CD4-positive, alpha-beta T cell (primary cell): ENCODE measurements at regions not wholly inside any gene's neighbourhood (a gene's known extent, or its start where the extent isn't known, plus 50 kb on each side); places are given as distances from the start of the nearest gene placed in this dataset.

Experiments
- ATAC-seq: fragments of 200-7000 bp; cut with Tn5 transposase; one replicate; pipeline ENCODE4 v1.10.0; 2022; ENCODE audit warnings: mild to moderate bottlenecking; ENCODE audit not compliant: poor library complexity
- CTCF ChIA-PET: fragments of 350-600 bp; sonication (Branson Sonifier 250); formaldehyde crosslinking; loops from one replicate; lab custom pipeline; 2021; ENCODE audit warnings: antibody characterized with exemption, inconsistent platforms; lab: Charles Lee
- POLR2A ChIA-PET: fragments of 350-600 bp; sonication (Branson Sonifier 250); formaldehyde crosslinking; loops from one replicate; lab custom pipeline; 2021; ENCODE audit warnings: antibody characterized with exemption, inconsistent platforms; lab: Charles Lee
- DNase-seq, 14 experiments: peaks; one replicate each; pipeline ENCODE4 v3.0.0-alpha.2; 2013 to 2020; ENCODE audit warnings: mixed read lengths in 2 of 14
- H3K27ac ChIP-seq, 2 donors: one replicate each; pipeline versions ENCODE4 v1.5.1 to v1.7.0; 2013; ENCODE audit warnings: low read length in 2 of 2, low read depth in 1 of 2, mild to moderate bottlenecking in 1 of 2
- H3K27me3 ChIP-seq, 2 experiments: 1 replicate in 1 of 2; 2 replicates in 1 of 2; pipeline versions ENCODE4 v1.6.1 to v1.7.0; 2013; ENCODE audit warnings: low read length in 2 of 2, control low read depth in 1 of 2, mild to moderate bottlenecking in 1 of 2, moderate library complexity in 1 of 2; ENCODE audit not compliant: insufficient read depth in 2 of 2, control insufficient read depth in 1 of 2
- H3K36me3 ChIP-seq: one replicate; pipeline ENCODE4 v1.6.1; 2013; ENCODE audit warnings: low read length, control low read depth; ENCODE audit not compliant: insufficient read depth
- H3K4me1 ChIP-seq: one replicate; pipeline ENCODE4 v1.6.1; 2013; ENCODE audit warnings: low read length, control low read depth; ENCODE audit not compliant: insufficient read depth
- H3K4me3 ChIP-seq: one replicate; pipeline ENCODE4 v1.5.1; 2013; ENCODE audit warnings: mild to moderate bottlenecking, low read length, moderate library complexity
- H3K9me3 ChIP-seq, 2 experiments: 1 replicate in 1 of 2; 2 replicates in 1 of 2; pipeline versions ENCODE4 v1.6.1 to v1.7.0; 2013; ENCODE audit warnings: low read length in 2 of 2, mild to moderate bottlenecking in 2 of 2, control low read depth in 1 of 2, moderate library complexity in 1 of 2; ENCODE audit not compliant: control insufficient read depth in 1 of 2, insufficient read depth in 1 of 2
- H3K27ac Mint-ChIP-seq: one replicate; pipeline ENCODE4 v1.8.0; 2020; ENCODE audit warnings: mixed read lengths
- H3K27me3 Mint-ChIP-seq: one replicate; pipeline ENCODE4 v1.8.0; 2021; ENCODE audit warnings: mixed read lengths
- H3K36me3 Mint-ChIP-seq: one replicate; pipeline ENCODE4 v1.8.0; 2021; ENCODE audit warnings: low read depth, mixed read lengths
- H3K4me1 Mint-ChIP-seq: one replicate; pipeline ENCODE4 v1.8.0; 2021; ENCODE audit warnings: low read depth, mixed read lengths
- H3K4me3 Mint-ChIP-seq: one replicate; pipeline ENCODE4 v1.8.0; 2020; ENCODE audit warnings: mild to moderate bottlenecking, mixed read lengths
- H3K9me3 Mint-ChIP-seq: one replicate; pipeline ENCODE4 v1.8.0; 2020; ENCODE audit warnings: mixed read lengths
- intact Hi-C, 2 experiments: fragments of 100-400 bp; cut with DNase I in 1 of 2; cut with micrococcal nuclease in 1 of 2; formaldehyde crosslinking; loops; one replicate each; pipeline versions ENCODE4 v1.15.1 to v1.9.0; 2023 to 2025; cut with DNase I, micrococcal nuclease
- TF ChIP-seq, protein P1 (sequence below): fragments of 200-600 bp; IDR thresholded peaks from one replicate; pipeline ENCODE4 v1.8.0; 2022; ENCODE audit warnings: antibody characterized with exemption, mild to moderate bottlenecking

DNA sequence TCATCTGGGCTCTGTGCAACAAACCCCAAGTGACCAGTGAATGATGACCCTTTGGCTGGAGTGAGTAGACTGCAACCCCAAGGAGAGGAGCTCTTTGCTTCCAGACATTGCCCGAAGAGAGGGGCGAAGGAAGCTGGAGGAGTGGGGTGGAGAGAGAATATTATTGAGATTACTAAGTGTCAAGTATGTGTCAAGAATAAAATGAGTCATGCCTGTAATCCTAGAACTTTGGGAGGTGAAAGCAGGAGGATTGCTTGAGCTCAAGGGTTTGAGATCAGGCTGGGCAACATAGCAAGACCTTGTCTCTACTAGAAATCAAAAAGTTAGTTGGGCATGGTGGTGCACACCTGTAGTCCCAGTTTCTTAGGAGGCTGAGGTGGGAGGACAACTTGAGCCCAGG, 142.0 kb upstream of the CCL2 start:
- no peak overlapping the region for H3K4me3 ChIP-seq
- H3K27me3 Mint-ChIP-seq, result peaks cover 59% of the 10 kb centered on the region
- CTCF ChIA-PET, result no interaction called here
- no peak overlapping the region for H3K27ac ChIP-seq
- H3K36me3 ChIP-seq, result no peaks in the 10 kb centered on the region
- no peaks in the 10 kb centered on the region for H3K9me3 Mint-ChIP-seq
- POLR2A ChIA-PET, result no interaction called here
- no peaks in the 10 kb centered on the region for H3K36me3 Mint-ChIP-seq
- no peak overlapping the region for H3K4me3 Mint-ChIP-seq
- H3K27me3 ChIP-seq, result peaks cover 5 to 16% of the 10 kb centered on the region in 2 experiments
- H3K27ac Mint-ChIP-seq, result no peak overlapping the region
- ATAC-seq, result no peak
- H3K4me1 Mint-ChIP-seq, result no peaks in the 10 kb centered on the region
- DNase-seq, result no peak
- H3K9me3 ChIP-seq, result peaks cover 0 to 4% of the 10 kb centered on the region in 2 experiments
- H3K4me1 ChIP-seq, result no peaks in the 10 kb centered on the region
- TF ChIP-seq, protein P1, sequence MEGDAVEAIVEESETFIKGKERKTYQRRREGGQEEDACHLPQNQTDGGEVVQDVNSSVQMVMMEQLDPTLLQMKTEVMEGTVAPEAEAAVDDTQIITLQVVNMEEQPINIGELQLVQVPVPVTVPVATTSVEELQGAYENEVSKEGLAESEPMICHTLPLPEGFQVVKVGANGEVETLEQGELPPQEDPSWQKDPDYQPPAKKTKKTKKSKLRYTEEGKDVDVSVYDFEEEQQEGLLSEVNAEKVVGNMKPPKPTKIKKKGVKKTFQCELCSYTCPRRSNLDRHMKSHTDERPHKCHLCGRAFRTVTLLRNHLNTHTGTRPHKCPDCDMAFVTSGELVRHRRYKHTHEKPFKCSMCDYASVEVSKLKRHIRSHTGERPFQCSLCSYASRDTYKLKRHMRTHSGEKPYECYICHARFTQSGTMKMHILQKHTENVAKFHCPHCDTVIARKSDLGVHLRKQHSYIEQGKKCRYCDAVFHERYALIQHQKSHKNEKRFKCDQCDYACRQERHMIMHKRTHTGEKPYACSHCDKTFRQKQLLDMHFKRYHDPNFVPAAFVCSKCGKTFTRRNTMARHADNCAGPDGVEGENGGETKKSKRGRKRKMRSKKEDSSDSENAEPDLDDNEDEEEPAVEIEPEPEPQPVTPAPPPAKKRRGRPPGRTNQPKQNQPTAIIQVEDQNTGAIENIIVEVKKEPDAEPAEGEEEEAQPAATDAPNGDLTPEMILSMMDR, result no peak
- intact Hi-C loops, result no loop called here

DNA sequence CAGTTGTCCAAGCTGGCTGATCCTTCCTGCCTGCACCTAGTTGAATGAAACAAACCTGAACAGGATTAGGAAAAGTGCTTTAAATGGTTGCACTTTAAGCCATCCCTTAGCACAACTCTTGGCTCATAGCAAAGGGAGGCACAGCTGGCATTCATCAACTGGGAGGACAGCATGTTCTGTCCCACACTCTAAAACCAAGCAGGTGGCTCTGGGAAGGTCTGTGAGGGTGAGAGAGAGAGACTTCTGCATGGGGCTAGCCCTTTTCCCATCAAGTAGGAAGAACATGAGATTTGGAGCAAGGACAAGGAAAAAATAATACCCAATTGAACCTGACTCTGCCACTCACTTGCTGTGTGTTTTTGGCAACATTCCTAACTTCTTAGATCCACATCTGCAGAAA, 140.9 kb upstream of the CCL2 start:
- no peaks in the 10 kb centered on the region for H3K4me1 ChIP-seq
- TF ChIP-seq, protein P1, result no peak
- H3K27ac ChIP-seq, result no peak overlapping the region
- H3K36me3 ChIP-seq, result no peaks in the 10 kb centered on the region
- peaks cover 0 to 4% of the 10 kb centered on the region in 2 experiments for H3K9me3 ChIP-seq
- H3K36me3 Mint-ChIP-seq, result no peaks in the 10 kb centered on the region
- peaks cover 66% of the 10 kb centered on the region for H3K27me3 Mint-ChIP-seq
- H3K4me3 ChIP-seq, result no peak overlapping the region
- H3K4me1 Mint-ChIP-seq, result no peaks in the 10 kb centered on the region
- DNase-seq (no peak), ATAC-seq (no peak)
- CTCF ChIA-PET, result no interaction called here
- H3K9me3 Mint-ChIP-seq, result no peaks in the 10 kb centered on the region
- POLR2A ChIA-PET, result no interaction called here
- peaks cover 5 to 14% of the 10 kb centered on the region in 2 experiments for H3K27me3 ChIP-seq
- no peak overlapping the region for H3K27ac Mint-ChIP-seq
- intact Hi-C loops, result no loop called here
- no peak overlapping the region for H3K4me3 Mint-ChIP-seq

GRCh38 chr17:34116306-34116705, 138.8 kb upstream of the CCL2 start:
- CTCF ChIA-PET, result no interaction called here
- ATAC-seq, result no peak

More at GRCh38 chr17:34116306-34116705, 138.8 kb upstream of the CCL2 start:
- Histone ChIP-seq H3K27me3 (peaks cover 2 to 13% of the 10 kb centered on the region in 2 experiments), H3K27ac (no peak overlapping the region), H3K4me1 (no peaks in the 10 kb centered on the region), H3K9me3 (no peaks in the 10 kb centered on the region), H3K4me3 (no peak overlapping the region), H3K36me3 (no peaks in the 10 kb centered on the region)
- POLR2A ChIA-PET, result no interaction called here
- no peak for DNase-seq
- Mint-ChIP-seq H3K27me3 (peaks cover 65% of the 10 kb centered on the region), H3K36me3 (no peaks in the 10 kb centered on the region), H3K9me3 (no peaks in the 10 kb centered on the region), H3K4me3 (no peak overlapping the region), H3K27ac (no peak overlapping the region), H3K4me1 (no peaks in the 10 kb centered on the region)
- TF ChIP-seq, protein P1, result no peak
- intact Hi-C loops, result no loop called here
